ENCODE measurements at regions not wholly inside any gene's neighbourhood (a gene's known extent, or its start where the extent isn't known, plus 50 kb on each side); places are given as distances from the start of the nearest gene placed in this dataset.

- TF ChIP-seq POLR2AphosphoS5 (IDR thresholded peaks at IDR 0.05; ENCODE audit: low read depth, low read length) (no peak), REST (IDR thresholded peaks at IDR 0.05; ENCODE audit: insufficient read depth in 1 of 2, low read depth in 2 of 2, low read length in 2 of 2) (no peak), SIN3A (IDR thresholded peaks at IDR 0.05; ENCODE audit: borderline replicate concordance, insufficient read depth, low read length) (no peak), TAF1 (IDR thresholded peaks at IDR 0.05; ENCODE audit: borderline replicate concordance, insufficient read depth, low read length) (no peak), FOXP2 (optimal IDR thresholded peaks at IDR 0.05; ENCODE audit: borderline replicate concordance, extremely low read depth, extremely low read length, insufficient read depth) (no peak)
Observed at GRCh38 chr2:6525475-6525964, 340.2 kb downstream of the CMPK2 start.

All from PFSK-1 (cell line).